SK-N-SH (cell line): ENCODE measurements at regions not wholly inside any gene's neighbourhood (a gene's known extent, or its start where the extent isn't known, plus 50 kb on each side); places are given as distances from the start of the nearest gene placed in this dataset.

Source experiments
- RFX5 ChIP-seq: IDR thresholded peaks from 2 replicates; pipeline ENCODE4 v1.6.1; 2012; ENCODE audit warnings: mild to moderate bottlenecking, improper control_type of control experiment, low read length
- TAF1 ChIP-seq: IDR thresholded peaks from 2 replicates; pipeline ENCODE4 v1.6.1; 2012; ENCODE audit warnings: low read depth, mild to moderate bottlenecking, low read length, moderate library complexity, borderline replicate concordance
- TF ChIP-seq, protein P1 (sequence below): fragments of 200-600 bp; sonication (generic); IDR thresholded peaks from 2 replicates; pipeline ENCODE4 v1.6.1; 2017; ENCODE audit warnings: antibody characterized with exemption, mild to moderate bottlenecking, moderate library complexity

DNA sequence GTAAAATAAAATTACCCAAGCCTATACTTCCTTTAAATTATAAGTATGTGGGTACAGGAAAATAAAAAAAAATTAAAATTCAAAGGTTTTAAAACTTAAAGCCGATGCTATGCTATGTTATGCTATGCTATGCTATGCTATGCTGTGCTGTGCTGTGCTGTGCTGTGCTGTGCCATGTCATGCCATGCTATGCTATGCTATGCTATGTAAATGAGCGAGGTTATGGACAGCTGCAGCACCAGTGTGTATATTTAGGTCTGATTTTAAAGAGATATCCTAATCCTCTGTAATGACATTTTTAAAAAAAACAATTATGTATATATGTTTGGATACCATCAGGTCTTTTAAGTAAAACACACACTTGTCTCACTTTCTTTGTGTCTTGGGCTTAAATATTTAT lies 1822.0 kb upstream of the SEL1L start:
- TF ChIP-seq TAF1 (no peak), RFX5 (no peak)
- TF ChIP-seq, protein P1, sequence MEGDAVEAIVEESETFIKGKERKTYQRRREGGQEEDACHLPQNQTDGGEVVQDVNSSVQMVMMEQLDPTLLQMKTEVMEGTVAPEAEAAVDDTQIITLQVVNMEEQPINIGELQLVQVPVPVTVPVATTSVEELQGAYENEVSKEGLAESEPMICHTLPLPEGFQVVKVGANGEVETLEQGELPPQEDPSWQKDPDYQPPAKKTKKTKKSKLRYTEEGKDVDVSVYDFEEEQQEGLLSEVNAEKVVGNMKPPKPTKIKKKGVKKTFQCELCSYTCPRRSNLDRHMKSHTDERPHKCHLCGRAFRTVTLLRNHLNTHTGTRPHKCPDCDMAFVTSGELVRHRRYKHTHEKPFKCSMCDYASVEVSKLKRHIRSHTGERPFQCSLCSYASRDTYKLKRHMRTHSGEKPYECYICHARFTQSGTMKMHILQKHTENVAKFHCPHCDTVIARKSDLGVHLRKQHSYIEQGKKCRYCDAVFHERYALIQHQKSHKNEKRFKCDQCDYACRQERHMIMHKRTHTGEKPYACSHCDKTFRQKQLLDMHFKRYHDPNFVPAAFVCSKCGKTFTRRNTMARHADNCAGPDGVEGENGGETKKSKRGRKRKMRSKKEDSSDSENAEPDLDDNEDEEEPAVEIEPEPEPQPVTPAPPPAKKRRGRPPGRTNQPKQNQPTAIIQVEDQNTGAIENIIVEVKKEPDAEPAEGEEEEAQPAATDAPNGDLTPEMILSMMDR, result no peak
